HFFc6 (cell line): ENCODE measurements at regions not wholly inside any gene's neighbourhood (a gene's known extent, or its start where the extent isn't known, plus 50 kb on each side); places are given as distances from the start of the nearest gene placed in this dataset.
"Not testable (repeated sequence)": the region's sequence is repeated elsewhere in the genome, so short reads cannot be mapped to it uniquely, and the experiment has no call there.

ENCODE experiments used
- DNase-seq: peaks from one replicate; pipeline ENCODE4 v3.0.0-alpha.2; 2018
- H3K27ac Mint-ChIP-seq: 2 replicates; pipeline ENCODE4 v1.8.0; 2020; ENCODE audit warnings: mild to moderate bottlenecking, mixed read lengths
- H3K27me3 Mint-ChIP-seq: 2 replicates; pipeline ENCODE4 v1.8.0; 2021; ENCODE audit warnings: mild to moderate bottlenecking, moderate library complexity, mixed read lengths; ENCODE audit not compliant: insufficient read depth
- H3K36me3 Mint-ChIP-seq: 2 replicates; pipeline ENCODE4 v1.8.0; 2021; ENCODE audit warnings: low read depth, mixed read lengths
- H3K4me1 Mint-ChIP-seq: 2 replicates; pipeline ENCODE4 v1.8.0; 2020; ENCODE audit warnings: low read depth, mixed read lengths
- H3K4me3 Mint-ChIP-seq: 2 replicates; pipeline ENCODE4 v1.8.0; 2020; ENCODE audit warnings: mild to moderate bottlenecking, moderate library complexity, mixed read lengths
- H3K9me3 Mint-ChIP-seq: 2 replicates; pipeline ENCODE4 v1.8.0; 2020; ENCODE audit warnings: mild to moderate bottlenecking, mixed read lengths
- CTCF ChIP-seq: fragments of 200-600 bp; sonication (generic); IDR thresholded peaks from 2 replicates; pipeline ENCODE4 v1.5.0; 2021; ENCODE audit warnings: antibody characterized with exemption, mild to moderate bottlenecking

DNA sequence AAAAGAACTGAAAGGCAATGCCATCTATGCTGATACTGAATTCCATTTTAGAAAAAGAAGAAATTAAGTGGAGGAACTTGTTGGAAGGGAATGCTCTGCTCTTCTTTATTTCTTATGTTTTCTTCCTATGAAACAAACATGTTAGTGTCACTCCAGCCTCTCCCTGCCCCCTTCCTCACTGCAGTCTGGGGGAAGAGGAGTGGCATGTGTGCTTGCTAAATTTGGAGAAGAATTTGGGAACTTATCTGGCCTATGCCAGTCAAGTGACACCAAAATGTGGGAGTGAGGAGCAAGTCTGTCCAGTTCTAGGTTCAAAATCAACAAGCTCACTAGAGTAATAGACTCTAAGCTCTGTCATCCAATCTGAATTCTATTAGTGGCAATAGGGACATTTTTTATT lies 214.6 kb downstream of the RBM26 start:
- Mint-ChIP-seq H3K36me3 (no peaks in the 10 kb centered on the region), H3K27me3 (no peaks in the 10 kb centered on the region), H3K9me3 (peaks cover 5% of the 10 kb centered on the region), H3K4me1 (no peaks in the 10 kb centered on the region), H3K27ac (no peak overlapping the region), H3K4me3 (no peak overlapping the region)
- no peak for DNase-seq
- no peak for TF ChIP-seq CTCF

- Mint-ChIP-seq H3K36me3 (no peaks in the 10 kb centered on the region), H3K4me1 (no peaks in the 10 kb centered on the region), H3K4me3 (no peak overlapping the region), H3K27me3 (no peaks in the 10 kb centered on the region), H3K27ac (no peak overlapping the region), H3K9me3 (peaks cover 5% of the 10 kb centered on the region)
- DNase-seq = no peak
- TF ChIP-seq CTCF = no peak
Measured at GRCh38 chr13:79190932-79191331, 215.1 kb downstream of the RBM26 start.

GRCh38 chr13:79187917-79188690 lies 218.0 kb downstream of the RBM26 start:
- Mint-ChIP-seq H3K27me3 (no peaks in the 10 kb centered on the region), H3K27ac (no peak overlapping the region), H3K4me3 (no peak overlapping the region), H3K4me1 (no peaks in the 10 kb centered on the region), H3K9me3 (peaks cover 5% of the 10 kb centered on the region; the same call in 1 of the 2 replicates), H3K36me3 (no peaks in the 10 kb centered on the region)
- no peak for TF ChIP-seq CTCF
- DNase-seq = no peak

GRCh38 chr13:79185580-79185979 lies 220.5 kb downstream of the RBM26 start:
- DNase-seq = no peak
- Mint-ChIP-seq H3K4me1 (no peaks in the 10 kb centered on the region), H3K27me3 (no peaks in the 10 kb centered on the region), H3K4me3 (no peak overlapping the region), H3K27ac (no peak overlapping the region), H3K36me3 (no peaks in the 10 kb centered on the region), H3K9me3 (peaks cover 7% of the 10 kb centered on the region; the same call in 1 of the 2 replicates)
- no peak for TF ChIP-seq CTCF

- Mint-ChIP-seq H3K27ac (no peak overlapping the region), H3K4me3 (no peak overlapping the region), H3K4me1 (no peaks in the 10 kb centered on the region), H3K9me3 (peaks cover 4% of the 10 kb centered on the region; the same call in 1 of the 2 replicates), H3K36me3 (no peaks in the 10 kb centered on the region; the same call in 1 of the 2 replicates), H3K27me3 (no peaks in the 10 kb centered on the region)
- no peak for TF ChIP-seq CTCF
- DNase-seq = no peak
Measured at GRCh38 chr13:79183231-79183630, 222.8 kb downstream of the RBM26 start.

- H3K27ac Mint-ChIP-seq = not testable (repeated sequence)
Measured at GRCh38 chr13:79173691-79174090, 232.4 kb downstream of the RBM26 start.

DNA sequence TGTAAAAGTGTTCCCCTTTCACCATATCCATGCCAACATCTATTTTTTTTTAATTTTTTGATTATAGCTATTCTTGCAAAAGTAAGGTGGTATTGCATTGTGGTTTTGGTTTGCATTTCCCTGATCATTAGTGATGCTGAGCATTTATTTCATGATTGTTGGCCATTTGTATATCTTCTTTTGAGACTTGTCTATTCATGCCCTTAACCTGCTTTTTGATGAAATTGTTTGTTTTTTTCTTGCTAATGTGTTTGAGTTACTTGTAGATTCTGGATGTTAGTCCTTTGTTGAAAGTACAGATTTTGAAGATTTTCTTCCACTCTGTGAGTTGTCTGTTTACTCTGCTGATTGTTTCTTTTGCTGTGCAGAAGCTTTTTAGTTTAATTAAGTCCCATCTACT lies 233.1 kb downstream of the RBM26 start:
- H3K9me3 Mint-ChIP-seq = peaks cover 33% of the 10 kb centered on the region
- H3K27me3 Mint-ChIP-seq, H3K4me1 Mint-ChIP-seq, H3K27ac Mint-ChIP-seq, H3K4me3 Mint-ChIP-seq, DNase-seq, H3K36me3 Mint-ChIP-seq: not testable (repeated sequence)

More at GRCh38 chr13:79173691-79174090, 232.4 kb downstream of the RBM26 start:
- not testable (repeated sequence) for H3K36me3 Mint-ChIP-seq, DNase-seq, H3K4me1 Mint-ChIP-seq, H3K4me3 Mint-ChIP-seq, H3K27me3 Mint-ChIP-seq
- peaks cover 28% of the 10 kb centered on the region for H3K9me3 Mint-ChIP-seq
